ENCODE measurements at regions not wholly inside any gene's neighbourhood (a gene's known extent, or its start where the extent isn't known, plus 50 kb on each side); places are given as distances from the start of the nearest gene placed in this dataset.

GRCh38 chr10:131645756-131646155, 255.1 kb upstream of the PPP2R2D start:
- H3K36me3 ChIP-seq (ENCODE audit: low read depth, missing control alignments) = no peaks in the 10 kb centered on the region
- peaks cover 3% of the 10 kb centered on the region for H3K4me1 ChIP-seq
- no peak overlapping the region for H3K4me3 ChIP-seq
- H3K27me3 ChIP-seq = no peaks in the 10 kb centered on the region
- TF ChIP-seq CTCF (IDR thresholded peaks at IDR 0.05) (no peak), POLR2A (IDR thresholded peaks at IDR 0.05) (no peak)
- H3K9me3 ChIP-seq = no peaks in the 10 kb centered on the region
- no peak for DNase-seq
- H3K27ac ChIP-seq = no peak overlapping the region
- intact Hi-C loops (cut with DNase I; ENCODE audit: low total_unique reads) = no loop called here
- WGBS, 2 donors = 92 to 94% methylated on average over 5 to 10 of the region's 10 CpGs

- no peaks in the 10 kb centered on the region for H3K9me3 ChIP-seq
- WGBS, 2 donors = 78 to 82% methylated on average over 18 to 30 of the region's 30 CpGs
- no peak overlapping the region for H3K4me3 ChIP-seq
- H3K4me1 ChIP-seq = peaks cover 5% of the 10 kb centered on the region
- no peak overlapping the region for H3K27ac ChIP-seq
- intact Hi-C loops (cut with DNase I; ENCODE audit: low total_unique reads) = no loop called here
- H3K27me3 ChIP-seq = no peaks in the 10 kb centered on the region
- no peak for DNase-seq
- TF ChIP-seq POLR2A (IDR thresholded peaks at IDR 0.05) (no peak), CTCF (IDR thresholded peaks at IDR 0.05) (no peak)
- no peaks in the 10 kb centered on the region for H3K36me3 ChIP-seq (ENCODE audit: low read depth, missing control alignments)
These were observed 254.0 kb upstream of the PPP2R2D start for GRCh38 chr10:131646551-131647525.

- Histone ChIP-seq H3K9me3 (no peaks in the 10 kb centered on the region), H3K27ac (no peak overlapping the region), H3K4me3 (no peak overlapping the region), H3K36me3 (ENCODE audit: low read depth, missing control alignments) (no peaks in the 10 kb centered on the region), H3K4me1 (peaks cover 6% of the 10 kb centered on the region), H3K27me3 (no peaks in the 10 kb centered on the region)
- intact Hi-C loops (cut with DNase I; ENCODE audit: low total_unique reads) = no loop called here
- no peak for TF ChIP-seq POLR2A (IDR thresholded peaks at IDR 0.05)
- no peak for TF ChIP-seq CTCF (IDR thresholded peaks at IDR 0.05)
- 87% methylated on average over 11 of the region's 11 CpGs for WGBS, 2 donors
- no peak for DNase-seq
These were observed 253.0 kb upstream of the PPP2R2D start for GRCh38 chr10:131647789-131648188.

- DNase-seq = no peak
- TF ChIP-seq CTCF (IDR thresholded peaks at IDR 0.05) (no peak), POLR2A (IDR thresholded peaks at IDR 0.05) (no peak)
- WGBS, 2 donors = 69 to 77% methylated on average over 8 of the region's 8 CpGs
- H3K4me3 ChIP-seq = no peak overlapping the region
- H3K27me3 ChIP-seq = no peaks in the 10 kb centered on the region
- no peaks in the 10 kb centered on the region for H3K9me3 ChIP-seq
- no peaks in the 10 kb centered on the region for H3K36me3 ChIP-seq (ENCODE audit: low read depth, missing control alignments)
- no peak overlapping the region for H3K27ac ChIP-seq
- intact Hi-C loops (cut with DNase I; ENCODE audit: low total_unique reads) = no loop called here
- H3K4me1 ChIP-seq = peaks cover 6% of the 10 kb centered on the region
These were observed 252.3 kb upstream of the PPP2R2D start for GRCh38 chr10:131648386-131649020.

Measured in testis (tissue), 2 donors.